ENCODE measurements at regions not wholly inside any gene's neighbourhood (a gene's known extent, or its start where the extent isn't known, plus 50 kb on each side); places are given as distances from the start of the nearest gene placed in this dataset.

- TF ChIP-seq EZH2 (IDR thresholded peaks at IDR 0.05; ENCODE audit: borderline replicate concordance, insufficient read depth, low read depth, low read length, poor library complexity, severe bottlenecking), result no peak
- no peak for TF ChIP-seq CTCF (IDR thresholded peaks at IDR 0.05)
These were observed 127.2 kb upstream of the DLG1 start for GRCh38 chr3:197425485-197426120.

All from B cell (primary cell).